ENCODE measurements at regions not wholly inside any gene's neighbourhood (a gene's known extent, or its start where the extent isn't known, plus 50 kb on each side); places are given as distances from the start of the nearest gene placed in this dataset.
A peak's percentile ranks its signal among the peaks of the same experiment; 100 is the strongest.
"Not testable (repeated sequence)": the region's sequence is repeated elsewhere in the genome, so short reads cannot be mapped to it uniquely, and the experiment has no call there.

GRCh38 chr21:9750341-9751086 is 770.9 kb upstream of the TPTE start:
- H3K4me3 ChIP-seq: no peak overlapping the region
- peak in 1 of 4 donors; percentile 7 for ATAC-seq
- H3K9me3 ChIP-seq: no peaks in the 10 kb centered on the region
- H3K27me3 ChIP-seq: no peaks in the 10 kb centered on the region
- TF ChIP-seq CTCF (IDR thresholded peaks at IDR 0.05): no peak
- no peak for TF ChIP-seq POLR2A (IDR thresholded peaks at IDR 0.05)
- H3K4me1 ChIP-seq: no peaks in the 10 kb centered on the region
- DNase-seq: no peak
- no peaks in the 10 kb centered on the region for H3K36me3 ChIP-seq
- H3K27ac ChIP-seq: no peak overlapping the region
- 49% methylated on average over 13 of the region's 13 CpGs for WGBS (ENCODE audit: insufficient coverage, low coverage, low lambda C conversion rate, missing lambda C conversion rate)
- intact Hi-C loops (cut with DNase I): no loop called here

DNA sequence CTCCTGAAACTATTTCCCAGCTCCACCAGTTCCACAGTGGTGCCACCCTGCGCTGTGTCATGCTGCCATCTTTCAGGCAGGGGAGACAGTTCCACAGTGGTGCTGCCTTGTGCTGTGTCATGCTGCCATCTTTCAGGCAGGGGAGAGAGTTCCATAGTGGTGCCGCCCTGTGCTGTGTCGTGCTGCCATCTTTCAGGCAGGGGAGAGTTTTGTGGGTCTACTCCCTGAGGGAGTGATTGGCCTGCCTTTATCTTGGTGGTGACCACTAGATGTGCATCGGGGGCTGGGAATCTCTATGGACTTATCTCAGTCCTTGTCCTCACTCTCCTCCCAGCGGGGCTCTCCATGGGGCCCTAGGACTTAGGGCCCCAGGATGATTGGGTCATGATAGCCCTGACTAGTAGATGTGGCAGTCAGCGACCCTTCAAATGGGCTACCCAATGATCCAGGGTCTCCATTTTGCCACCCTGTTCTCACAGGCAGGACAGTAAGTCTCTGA is 770.2 kb upstream of the TPTE start:
- H3K9me3 ChIP-seq; H3K27me3 ChIP-seq; DNase-seq; H3K4me1 ChIP-seq; intact Hi-C loops (cut with DNase I); H3K36me3 ChIP-seq; H3K27ac ChIP-seq; H3K4me3 ChIP-seq: not testable (repeated sequence)
- peak in 2 of 4 donors; percentile 11 to 29 for ATAC-seq
- 52% methylated on average over 6 of the region's 6 CpGs for WGBS (ENCODE audit: insufficient coverage, low coverage, low lambda C conversion rate, missing lambda C conversion rate)

GRCh38 chr21:9752028-9752427 is 769.4 kb upstream of the TPTE start:
- WGBS (ENCODE audit: insufficient coverage, low coverage, low lambda C conversion rate, missing lambda C conversion rate): 56% methylated on average over 9 of the region's 9 CpGs
- H3K4me3 ChIP-seq; H3K4me1 ChIP-seq; ATAC-seq; H3K27me3 ChIP-seq; intact Hi-C loops (cut with DNase I); H3K9me3 ChIP-seq; H3K27ac ChIP-seq; H3K36me3 ChIP-seq; DNase-seq: not testable (repeated sequence)

DNA sequence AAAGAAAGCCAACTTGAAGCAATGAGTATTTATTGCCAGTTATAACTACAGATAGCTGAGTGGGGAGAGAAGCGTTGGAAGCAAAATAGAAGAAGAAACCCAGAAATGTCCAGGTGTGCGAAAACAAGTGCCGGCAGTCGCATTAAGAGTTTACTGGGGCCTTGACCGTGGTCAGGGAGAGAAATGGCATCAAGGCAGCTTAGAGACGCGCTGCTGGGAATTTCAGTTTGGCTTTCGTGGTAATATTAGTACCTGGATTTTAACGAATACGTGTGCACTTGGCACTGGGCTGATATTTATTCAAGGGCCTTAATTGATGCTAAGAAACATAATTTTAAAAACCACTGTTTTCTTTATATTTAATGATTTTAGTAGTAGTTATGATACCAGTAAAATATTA is 767.9 kb upstream of the TPTE start:
- H3K27me3 ChIP-seq; H3K27ac ChIP-seq; H3K9me3 ChIP-seq; H3K36me3 ChIP-seq; H3K4me1 ChIP-seq; H3K4me3 ChIP-seq; ATAC-seq; DNase-seq; intact Hi-C loops (cut with DNase I): not testable (repeated sequence)
- 46% methylated on average over 10 of the region's 10 CpGs for WGBS (ENCODE audit: insufficient coverage, low coverage, low lambda C conversion rate, missing lambda C conversion rate)

GRCh38 chr21:9753943-9754342 is 767.4 kb upstream of the TPTE start:
- ATAC-seq (no peak), DNase-seq (no peak)
- 48% methylated on average over 7 of the region's 7 CpGs for WGBS (ENCODE audit: insufficient coverage, low coverage, low lambda C conversion rate, missing lambda C conversion rate)
- Histone ChIP-seq H3K4me3 (no peak overlapping the region), H3K4me1 (no peaks in the 10 kb centered on the region), H3K27me3 (no peaks in the 10 kb centered on the region), H3K9me3 (no peaks in the 10 kb centered on the region), H3K27ac (no peak overlapping the region), H3K36me3 (no peaks in the 10 kb centered on the region)
- TF ChIP-seq POLR2A (IDR thresholded peaks at IDR 0.05) (no peak), CTCF (IDR thresholded peaks at IDR 0.05) (no peak)
- intact Hi-C loops (cut with DNase I): no loop called here

GRCh38 chr21:9754434-9754833 is 766.9 kb upstream of the TPTE start:
- intact Hi-C loops (cut with DNase I); ATAC-seq; H3K27ac ChIP-seq; H3K4me1 ChIP-seq; H3K9me3 ChIP-seq; DNase-seq; H3K4me3 ChIP-seq; H3K36me3 ChIP-seq; H3K27me3 ChIP-seq: not testable (repeated sequence)
- 27% methylated on average over 1 of the region's 1 CpG for WGBS (ENCODE audit: insufficient coverage, low coverage, low lambda C conversion rate, missing lambda C conversion rate)
